IMR-90 (cell line): ENCODE measurements at regions not wholly inside any gene's neighbourhood (a gene's known extent, or its start where the extent isn't known, plus 50 kb on each side); places are given as distances from the start of the nearest gene placed in this dataset.
"Not testable (repeated sequence)": the region's sequence is repeated elsewhere in the genome, so short reads cannot be mapped to it uniquely, and the experiment has no call there.

Experiments
- ATAC-seq: fragments of 200-7000 bp; cut with Tn5 transposase; 2 replicates; pipeline ENCODE4 v1.9.1; 2020; ENCODE audit warnings: low read depth, mild to moderate bottlenecking, moderate library complexity
- BruUV-seq: library from RNA; stranded (reverse); fragments of 400-500 nt; replicated peaks from 2 replicates; lab custom pipeline; 2021; lab: Mats Ljungman, UMichigan
- CTCF ChIA-PET: fragments of 300-600 bp; formaldehyde crosslinking; extraction: SDS; loops from one replicate; lab custom pipeline; 2021; ENCODE audit warnings: antibody characterized with exemption; lab: Yijun Ruan, JAX
- POLR2A ChIA-PET: fragments of 300-600 bp; sonication (Branson Sonifier 250); formaldehyde crosslinking; loops from one replicate; lab custom pipeline; 2022; ENCODE audit warnings: antibody characterized with exemption; ENCODE audit not compliant: unreplicated experiment; lab: Charles Lee
- DNase-seq: peaks from one replicate; pipeline ENCODE4 v3.0.0; 2013
- H2AFZ ChIP-seq: replicated peaks from 2 replicates; pipeline ENCODE3; 2013; ENCODE audit warnings: low read length, mild to moderate bottlenecking; ENCODE audit not compliant: poor library complexity
- H2AK5ac ChIP-seq: 2 replicates; pipeline ENCODE4 v1.6.1; 2013; ENCODE audit warnings: low read depth, low read length, inconsistent platforms
- H2AK9ac ChIP-seq: replicated peaks from 2 replicates; pipeline ENCODE3; 2013; ENCODE audit warnings: mild to moderate bottlenecking, low read depth, low read length, moderate library complexity; ENCODE audit not compliant: poor library complexity
- H2BK120ac ChIP-seq: 2 replicates; pipeline ENCODE4 v1.6.1; 2013; ENCODE audit warnings: low read depth, low read length, inconsistent platforms
- H2BK15ac ChIP-seq: 3 replicates; pipeline ENCODE4 v1.6.1; 2013; ENCODE audit warnings: low read depth, low read length, inconsistent platforms
- H2BK20ac ChIP-seq: 2 replicates; pipeline ENCODE4 v1.6.1; 2013; ENCODE audit warnings: low read depth, mild to moderate bottlenecking, inconsistent platforms, low read length, moderate library complexity
- H2BK5ac ChIP-seq: 2 replicates; pipeline ENCODE4 v1.6.1; 2013; ENCODE audit warnings: mild to moderate bottlenecking, low read depth, low read length, inconsistent platforms; ENCODE audit not compliant: poor library complexity, severe bottlenecking
- H3K14ac ChIP-seq: replicated peaks from 2 replicates; pipeline ENCODE4 v1.6.1; 2013; ENCODE audit warnings: low read depth, low read length, inconsistent platforms
- H3K18ac ChIP-seq: 2 replicates; pipeline ENCODE4 v1.6.1; 2013; ENCODE audit warnings: low read depth, low read length, control low read depth
- H3K23ac ChIP-seq: 2 replicates; pipeline ENCODE4 v1.6.1; 2013; ENCODE audit warnings: low read depth, low read length, inconsistent platforms
- H3K27ac ChIP-seq: 2 replicates; pipeline ENCODE4 v1.5.1; 2013; ENCODE audit warnings: mild to moderate bottlenecking, control low read depth, low read length; ENCODE audit not compliant: insufficient read depth
- H3K27me3 ChIP-seq: 2 replicates; pipeline ENCODE4 v1.6.1; 2013; ENCODE audit warnings: low read length; ENCODE audit not compliant: control insufficient read depth, insufficient read depth
- H3K36me3 ChIP-seq: 2 replicates; pipeline ENCODE4 v1.6.1; 2013; ENCODE audit warnings: low read length, mixed read lengths; ENCODE audit not compliant: control insufficient read depth, insufficient read depth
- H3K4ac ChIP-seq: 2 replicates; pipeline ENCODE4 v1.6.1; 2013; ENCODE audit warnings: low read depth, low read length, inconsistent platforms
- H3K4me1 ChIP-seq: 2 replicates; pipeline ENCODE4 v1.6.1; 2013; ENCODE audit warnings: low read length, mixed read lengths; ENCODE audit not compliant: control insufficient read depth, insufficient read depth
- H3K4me2 ChIP-seq: 2 replicates; pipeline ENCODE4 v1.6.1; 2013; ENCODE audit warnings: low read depth, mild to moderate bottlenecking, control low read depth, low read length, moderate library complexity
- H3K4me3 ChIP-seq: 2 replicates; pipeline ENCODE4 v1.5.1; 2013; ENCODE audit warnings: low read depth, mild to moderate bottlenecking, control low read depth, low read length, moderate library complexity; ENCODE audit not compliant: insufficient read depth
- H3K56ac ChIP-seq: 2 replicates; pipeline ENCODE4 v1.6.1; 2013; ENCODE audit warnings: low read length, inconsistent platforms; ENCODE audit not compliant: insufficient read depth; ENCODE audit errors: extremely low read depth
- H3K79me1 ChIP-seq, 2 experiments: 2 replicates each; pipeline ENCODE4 v1.6.1; 2013; ENCODE audit warnings: low read length in 2 of 2, inconsistent platforms in 1 of 2, low read depth in 1 of 2
- H3K9ac ChIP-seq: 2 replicates; pipeline ENCODE4 v1.6.1; 2013; ENCODE audit warnings: low read depth, low read length, control low read depth
- H3K9me1 ChIP-seq: 2 replicates; pipeline ENCODE4 v1.6.1; 2013; ENCODE audit warnings: low read length, inconsistent platforms; ENCODE audit not compliant: insufficient read depth
- H3K9me3 ChIP-seq: 2 replicates; pipeline ENCODE4 v1.6.1; 2013; ENCODE audit warnings: low read length; ENCODE audit not compliant: control insufficient read depth, insufficient read depth
- H4K20me1 ChIP-seq: 2 replicates; pipeline ENCODE4 v1.6.1; 2013; ENCODE audit warnings: low read length, inconsistent platforms; ENCODE audit not compliant: insufficient read depth
- H4K5ac ChIP-seq: 2 replicates; pipeline ENCODE4 v1.6.1; 2013; ENCODE audit warnings: mild to moderate bottlenecking, low read depth, low read length, control low read depth
- H4K8ac ChIP-seq, 2 experiments: 2 replicates each; pipeline ENCODE4 v1.6.1; 2013; ENCODE audit warnings: low read depth in 2 of 2, low read length in 2 of 2, control low read depth in 1 of 2, inconsistent platforms in 1 of 2
- H4K91ac ChIP-seq: 2 replicates; pipeline ENCODE4 v1.6.1; 2013; ENCODE audit warnings: low read depth, low read length, inconsistent platforms; ENCODE audit not compliant: insufficient read depth
- CHD1 ChIP-seq: IDR thresholded peaks from 2 replicates; pipeline ENCODE4 v1.6.1; 2012; ENCODE audit warnings: low read depth, low read length, improper control_type of control experiment
- CTCF ChIP-seq: conservative IDR thresholded peaks from 2 replicates; pipeline ENCODE4 v1.5.1; 2012; ENCODE audit warnings: mild to moderate bottlenecking, low read depth, low read length, improper control_type of control experiment
- MAZ ChIP-seq: IDR thresholded peaks from 2 replicates; pipeline ENCODE4 v1.6.1; 2012; ENCODE audit warnings: low read depth, mild to moderate bottlenecking, low read length, improper control_type of control experiment, moderate library complexity, borderline replicate concordance
- RAD21 ChIP-seq: IDR thresholded peaks from 2 replicates; pipeline ENCODE4 v1.6.1; 2012; ENCODE audit warnings: low read length, improper control_type of control experiment
- RFX5 ChIP-seq: IDR thresholded peaks from 2 replicates; pipeline ENCODE4 v1.8.0; 2012; ENCODE audit warnings: low read depth, mild to moderate bottlenecking, low read length, moderate library complexity
- SMC3 ChIP-seq: fragments of 150-350 bp; IDR thresholded peaks from 2 replicates; pipeline ENCODE4 v1.6.1; 2016; ENCODE audit warnings: low read depth, mild to moderate bottlenecking, antibody characterized with exemption, low read length, moderate library complexity
- WGBS, 2 experiments: methylation state at CpG; one replicate each; pipeline versions ENCODE4 v1.1.5 to v1.1.7; 2013; ENCODE audit warnings: missing lambda C conversion rate in 2 of 2; ENCODE audit not compliant: insufficient read length in 1 of 2; ENCODE audit errors: extremely low coverage in 2 of 2; 5-methylcytosine and 5-hydroxymethylcytosine counted together
- dilution Hi-C: fragments of 300-500 bp; cut with HindIII; formaldehyde crosslinking; loops from one replicate; pipeline ENCODE4 v1.14.3; 2018; ENCODE audit warnings: low sequenced_read_pairs; ENCODE audit not compliant: unreplicated experiment
- in situ Hi-C: fragments of 300-500 bp; cut with MboI; formaldehyde crosslinking; loops from 3 replicates; pipeline ENCODE4 v1.14.3; 2019; ENCODE audit warnings: low sequenced_read_pairs, inconsistent platforms, mixed read lengths
- intact Hi-C: fragments of 100-400 bp; cut with micrococcal nuclease; formaldehyde crosslinking; loops from 2 replicates; pipeline ENCODE4 v1.10.0; 2022

GRCh38 chr7:112957901-112958300 lies 128.7 kb downstream of the GPR85 start:
- Histone ChIP-seq H3K9me3 (no peaks in the 10 kb centered on the region), H2AK5ac (no peak overlapping the region), H3K27ac (no peak overlapping the region), H4K91ac (no peak overlapping the region), H3K56ac (no peak overlapping the region), H3K23ac (no peak overlapping the region), H3K79me1 (no peaks in the 10 kb centered on the region), H3K4ac (no peak overlapping the region), H3K36me3 (no peaks in the 10 kb centered on the region), H2AK9ac (no peak overlapping the region), H2BK5ac (no peak overlapping the region), H3K18ac (no peak overlapping the region), H2BK20ac (no peak overlapping the region), H2BK120ac (no peak overlapping the region), H4K8ac (no peak overlapping the region), H2AFZ (no peak overlapping the region), H3K4me1 (no peaks in the 10 kb centered on the region), H3K14ac (no peak overlapping the region), H4K20me1 (no peaks in the 10 kb centered on the region), H3K27me3 (no peaks in the 10 kb centered on the region), H3K4me3 (no peak overlapping the region), H2BK15ac (no peak overlapping the region), H3K9ac (no peak overlapping the region), H3K9me1 (no peaks in the 10 kb centered on the region), H3K4me2 (no peak overlapping the region), H4K5ac (no peak overlapping the region)
- BruUV-seq: no TSS peak
- dilution Hi-C loops: no loop called here
- ATAC-seq (no peak), DNase-seq (no peak)
- in situ Hi-C loops: no loop called here
- ChIA-PET CTCF (no interaction called here), POLR2A (no interaction called here)
- intact Hi-C loops: no loop called here
- TF ChIP-seq CTCF: no peak
- no peak for TF ChIP-seq RAD21
- no peak for TF ChIP-seq CHD1
- no peak for TF ChIP-seq SMC3
- no peak for TF ChIP-seq MAZ
- no peak for TF ChIP-seq RFX5

- H2BK20ac ChIP-seq, H2BK5ac ChIP-seq, in situ Hi-C loops, H2AFZ ChIP-seq, H4K5ac ChIP-seq, POLR2A ChIA-PET, H3K36me3 ChIP-seq, H3K14ac ChIP-seq, H3K56ac ChIP-seq, dilution Hi-C loops, BruUV-seq, DNase-seq, H3K9me1 ChIP-seq, H3K4me3 ChIP-seq, H3K4me1 ChIP-seq, H3K4me2 ChIP-seq, H3K18ac ChIP-seq, H3K9me3 ChIP-seq, H4K20me1 ChIP-seq, intact Hi-C loops, ATAC-seq, H3K23ac ChIP-seq, H2BK120ac ChIP-seq, H4K91ac ChIP-seq, H4K8ac ChIP-seq, H2BK15ac ChIP-seq, H3K27me3 ChIP-seq, H2AK9ac ChIP-seq, H3K27ac ChIP-seq, H3K4ac ChIP-seq, H3K9ac ChIP-seq, H3K79me1 ChIP-seq, H2AK5ac ChIP-seq: not testable (repeated sequence)
- CTCF ChIA-PET: interaction anchor here (1.2 kb wide), 1 partner anchor 18 kb away, joined by 3 read pairs; no protein-coding TSS in a partner anchor
- no CpG with 5 or more reads among the region's 3 CpGs for WGBS, 2 experiments
Observed at GRCh38 chr7:112953031-112953430, 133.6 kb downstream of the GPR85 start.
